DMS79 (cell line): ENCODE measurements at regions not wholly inside any gene's neighbourhood (a gene's known extent, or its start where the extent isn't known, plus 50 kb on each side); places are given as distances from the start of the nearest gene placed in this dataset.
"Not testable (repeated sequence)": the region's sequence is repeated elsewhere in the genome, so short reads cannot be mapped to it uniquely, and the experiment has no call there.

ENCODE experiments used
- DNase-seq: peaks from one replicate; lab custom pipeline; 2025; lab: John Stamatoyannopoulos, UW

DNA sequence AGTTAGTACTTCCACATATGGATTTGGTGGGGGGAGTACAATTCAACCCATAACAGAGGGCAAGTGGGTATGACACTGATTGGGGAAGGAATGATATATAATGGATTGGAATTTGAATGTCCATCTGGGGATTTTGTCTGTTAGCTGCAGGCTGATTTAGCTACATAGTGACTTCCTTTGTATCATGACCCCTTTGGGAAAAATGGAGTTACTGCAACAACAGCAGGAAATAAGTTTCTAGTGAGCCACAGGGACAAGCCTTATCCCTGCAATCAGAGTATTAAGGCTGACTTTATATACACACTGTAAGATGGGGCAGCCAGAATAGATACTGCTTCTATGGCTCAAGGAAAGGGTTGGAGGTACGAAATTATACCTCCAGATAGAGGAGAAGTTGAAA lies 404.4 kb upstream of the MEIS1 start:
- no peak for DNase-seq

DNA sequence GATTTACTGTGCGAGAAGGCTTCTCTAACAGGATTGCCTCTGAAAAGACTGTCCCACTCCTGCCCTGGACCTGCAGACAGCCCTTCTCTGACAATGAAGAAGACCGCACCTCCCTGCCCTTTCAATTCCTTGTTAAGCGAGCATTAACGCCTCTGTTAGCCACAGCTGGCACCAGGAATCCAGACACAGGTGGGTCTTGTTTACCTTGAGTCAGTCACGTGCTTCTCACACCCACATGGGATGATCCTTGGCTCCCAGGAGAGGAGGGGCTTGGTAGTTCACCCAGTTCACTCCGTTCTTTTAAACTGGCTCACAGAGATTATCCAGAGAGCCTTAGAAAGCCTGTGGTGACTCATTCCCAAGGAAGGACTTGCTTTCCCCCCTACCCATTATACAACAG lies 410.5 kb upstream of the MEIS1 start:
- peak; percentile 37 for DNase-seq

DNA sequence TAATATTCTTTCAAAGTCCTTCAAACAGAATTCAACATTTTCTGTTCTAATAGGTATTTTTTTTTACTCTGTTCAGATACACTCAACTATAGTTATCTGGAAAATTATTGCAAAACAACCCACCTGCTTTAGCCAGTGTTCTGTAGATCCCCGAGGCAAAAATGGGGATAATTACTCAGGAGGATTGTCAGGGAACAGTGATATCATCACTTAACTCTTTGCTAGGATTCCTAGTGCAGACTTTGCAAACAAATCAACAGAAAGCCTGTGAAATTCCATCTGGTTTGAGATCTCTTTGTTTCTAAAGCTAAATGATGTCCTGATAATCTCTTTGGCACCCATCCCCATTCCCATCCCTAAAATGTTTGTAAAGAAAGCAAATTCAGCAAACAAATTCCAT lies 413.6 kb upstream of the MEIS1 start:
- DNase-seq, result no peak

DNA sequence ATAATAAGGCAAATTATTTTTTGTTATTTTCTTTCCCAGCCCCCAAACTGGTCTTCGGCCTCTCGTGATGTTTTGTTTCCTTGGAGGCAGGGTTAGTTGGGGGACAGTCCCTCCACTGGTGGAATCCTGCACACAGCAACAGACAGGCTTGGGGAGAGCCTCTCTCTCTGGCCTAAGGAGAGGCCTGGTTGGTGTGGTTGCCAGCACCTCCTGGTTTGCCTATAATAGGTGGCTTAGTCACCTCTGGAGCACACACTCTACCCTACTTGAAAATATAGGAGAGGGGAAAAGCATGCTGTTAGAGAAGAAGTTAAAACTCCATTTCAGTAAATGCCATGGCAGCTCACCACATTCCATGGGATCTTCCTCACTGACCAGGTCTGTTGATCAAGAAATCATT lies 417.2 kb upstream of the MEIS1 start:
- no peak for DNase-seq

- no peak for DNase-seq
Measured at GRCh38 chr2:66014450-66014849, 420.5 kb upstream of the MEIS1 start.

DNA sequence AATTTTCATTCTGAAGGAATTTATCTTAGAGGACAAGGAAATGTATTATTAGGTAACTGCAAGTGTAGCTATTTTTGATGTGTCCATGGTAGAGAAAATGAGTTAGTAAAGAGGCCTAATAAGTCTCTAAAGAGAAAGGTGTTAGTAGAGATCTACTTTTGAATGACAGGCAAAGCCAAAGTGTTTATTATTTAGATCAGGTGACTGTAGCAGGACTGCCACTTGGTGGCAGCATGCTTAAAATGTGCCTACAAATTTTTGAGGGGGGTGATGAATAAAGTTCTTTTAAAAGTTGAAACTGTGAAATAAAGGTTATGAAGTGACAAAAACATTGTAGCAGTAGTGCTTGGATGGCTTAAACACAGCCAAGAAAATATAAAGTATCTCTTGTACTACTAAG lies 421.5 kb upstream of the MEIS1 start:
- DNase-seq, result no peak

GRCh38 chr2:66003931-66004330 lies 431.0 kb upstream of the MEIS1 start:
- DNase-seq, result no peak

DNA sequence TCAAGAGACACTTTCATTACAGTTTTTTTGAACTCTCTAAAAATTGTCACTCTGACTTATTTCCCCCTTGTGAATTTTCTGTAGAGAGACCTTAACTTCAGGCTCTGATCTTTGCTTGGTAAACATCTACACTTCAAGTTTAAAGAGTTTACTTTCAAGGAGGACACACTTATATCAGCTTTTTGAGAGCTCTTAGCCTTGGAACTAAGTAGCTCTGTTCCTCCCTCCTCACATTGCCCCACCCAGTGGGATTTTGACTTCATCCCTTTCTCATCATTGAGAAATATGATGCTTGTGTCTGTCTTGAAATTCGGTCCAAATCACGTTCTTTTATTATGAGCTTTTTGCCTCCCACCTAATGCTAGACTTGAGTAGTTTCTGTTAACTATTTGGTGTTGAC lies 433.4 kb upstream of the MEIS1 start:
- peak; percentile 56 for DNase-seq

DNA sequence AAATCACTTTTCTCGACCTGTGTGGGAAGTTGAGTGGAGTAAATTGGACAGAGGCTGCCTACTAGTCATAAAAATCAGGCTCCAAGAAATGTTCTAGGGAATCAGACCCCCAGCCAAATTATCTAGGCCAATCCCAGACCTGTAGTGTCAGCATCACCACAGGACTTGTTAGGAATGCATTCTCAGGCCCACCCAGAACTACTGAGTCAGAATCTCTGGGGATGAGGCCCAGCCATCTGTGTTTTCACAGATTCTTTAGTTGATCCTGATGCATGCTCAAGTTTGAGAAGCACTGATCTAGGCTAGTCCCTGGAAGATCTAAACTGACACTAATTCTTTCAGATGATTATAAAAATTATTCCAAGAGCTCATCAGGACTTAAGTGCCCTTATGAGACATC lies 434.0 kb upstream of the MEIS1 start:
- no peak for DNase-seq

DNA sequence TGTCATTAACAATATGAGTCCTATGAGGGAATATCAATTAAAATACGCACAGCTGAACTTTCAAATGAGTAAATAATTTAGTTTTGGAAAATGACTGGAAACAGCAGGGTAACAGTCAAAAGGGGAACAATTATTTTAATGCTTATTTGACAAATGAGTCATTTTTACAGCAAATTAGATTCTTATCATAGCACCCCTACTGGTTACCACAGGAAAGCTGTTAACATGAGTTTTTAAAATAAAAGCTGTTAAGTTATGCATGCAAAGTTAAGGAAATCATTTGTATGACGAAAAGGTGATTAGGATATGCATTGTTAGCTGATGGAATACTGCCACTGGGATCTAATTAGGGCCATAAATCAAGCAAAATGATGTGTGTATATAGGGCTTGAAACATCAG lies 435.1 kb upstream of the MEIS1 start:
- DNase-seq, result no peak

GRCh38 chr2:65999103-65999502 lies 435.8 kb upstream of the MEIS1 start:
- DNase-seq, result peak; percentile 88

- DNase-seq, result no peak
Measured at GRCh38 chr2:65997961-65998360, 437.0 kb upstream of the MEIS1 start.

GRCh38 chr2:65992198-65992554 lies 442.7 kb upstream of the MEIS1 start:
- DNase-seq, result no peak

DNA sequence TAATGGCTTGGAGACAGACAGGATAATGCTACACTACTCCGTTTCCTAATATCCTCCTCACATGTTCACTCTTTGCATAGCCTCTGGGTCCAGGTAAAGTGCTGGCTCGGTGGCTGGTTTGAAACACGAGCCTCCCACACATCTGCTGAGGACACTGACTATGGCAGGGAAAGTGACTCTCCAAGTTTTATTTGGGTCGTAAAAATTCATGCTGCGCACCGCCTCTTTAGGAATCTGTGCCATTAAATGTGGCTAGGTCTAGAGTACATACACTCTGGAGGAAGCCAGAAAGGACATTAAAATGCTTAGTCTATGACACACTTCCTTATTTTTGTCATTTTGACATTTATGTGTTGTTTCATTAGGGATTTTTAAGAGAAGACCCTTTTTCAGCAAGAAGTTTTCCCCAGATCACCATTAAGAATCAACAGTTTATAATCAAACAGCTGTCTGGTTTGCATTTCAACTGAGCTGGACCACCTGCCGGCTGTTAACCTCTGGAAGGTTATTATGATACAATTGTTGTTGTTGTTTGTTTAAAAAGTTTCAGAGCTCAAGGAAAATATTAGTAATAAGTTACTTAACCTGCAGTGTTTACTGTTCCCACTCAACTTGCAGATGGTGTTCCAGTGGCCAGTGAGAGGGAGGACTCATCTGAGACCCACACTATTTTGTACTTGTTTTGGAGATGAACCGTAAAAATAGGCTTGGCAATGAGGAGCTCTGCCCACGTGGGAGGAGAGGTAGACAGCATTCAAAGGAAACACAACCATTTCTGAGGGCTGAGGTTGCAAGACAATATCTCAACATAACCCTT lies 443.3 kb upstream of the MEIS1 start:
- DNase-seq, result peak; percentile 93

DNA sequence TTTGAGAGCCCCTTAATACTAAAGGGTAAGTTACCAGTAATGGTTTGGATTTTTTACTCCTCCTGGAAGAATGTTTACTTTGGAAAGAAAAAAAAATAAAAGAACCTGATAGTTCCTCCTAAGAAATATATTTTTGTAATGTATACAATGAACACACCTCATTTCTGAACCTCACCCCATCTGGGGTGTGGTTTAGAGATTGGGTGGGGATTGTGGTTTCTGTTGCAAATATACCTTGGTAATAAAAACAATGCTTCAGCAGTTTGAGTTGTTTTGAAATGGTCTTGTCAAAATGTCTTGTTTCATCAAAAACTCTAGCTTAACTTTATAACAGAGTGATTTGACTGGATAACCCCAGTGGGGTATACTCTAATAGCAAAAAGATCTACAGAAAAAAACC lies 448.9 kb upstream of the MEIS1 start:
- DNase-seq, result no peak

DNA sequence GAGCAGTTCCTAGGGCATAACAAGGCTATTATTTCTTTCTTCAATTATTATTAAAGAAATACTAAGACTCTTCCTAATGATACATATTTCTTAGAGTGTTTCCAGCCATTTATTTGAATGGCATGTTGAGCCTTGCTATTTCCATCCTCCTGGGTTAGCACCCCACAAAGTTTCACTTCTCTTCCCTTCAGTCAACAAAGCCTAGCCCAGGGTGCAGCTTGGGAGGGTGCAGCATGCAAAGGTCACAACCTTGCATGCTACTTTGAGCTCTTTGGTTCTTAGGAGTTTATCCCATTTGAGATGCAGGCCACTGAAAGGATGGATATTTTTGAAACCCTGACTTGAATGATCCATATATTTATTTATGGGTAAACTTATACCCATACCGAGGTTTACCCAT lies 454.4 kb upstream of the MEIS1 start:
- DNase-seq, result no peak

- DNase-seq, result no peak
Measured at GRCh38 chr2:65979446-65979845, 455.5 kb upstream of the MEIS1 start.

- no peak for DNase-seq
Measured at GRCh38 chr2:65974067-65974723, 460.7 kb upstream of the MEIS1 start.

GRCh38 chr2:65969161-65969560 lies 465.8 kb upstream of the MEIS1 start:
- no peak for DNase-seq

- not testable (repeated sequence) for DNase-seq
Measured at GRCh38 chr2:65963303-65963702, 471.6 kb upstream of the MEIS1 start.

- no peak for DNase-seq
Measured at GRCh38 chr2:65960953-65961352, 474.0 kb upstream of the MEIS1 start.

GRCh38 chr2:65957886-65958285 lies 477.0 kb upstream of the MEIS1 start:
- peak; percentile 82 for DNase-seq

DNA sequence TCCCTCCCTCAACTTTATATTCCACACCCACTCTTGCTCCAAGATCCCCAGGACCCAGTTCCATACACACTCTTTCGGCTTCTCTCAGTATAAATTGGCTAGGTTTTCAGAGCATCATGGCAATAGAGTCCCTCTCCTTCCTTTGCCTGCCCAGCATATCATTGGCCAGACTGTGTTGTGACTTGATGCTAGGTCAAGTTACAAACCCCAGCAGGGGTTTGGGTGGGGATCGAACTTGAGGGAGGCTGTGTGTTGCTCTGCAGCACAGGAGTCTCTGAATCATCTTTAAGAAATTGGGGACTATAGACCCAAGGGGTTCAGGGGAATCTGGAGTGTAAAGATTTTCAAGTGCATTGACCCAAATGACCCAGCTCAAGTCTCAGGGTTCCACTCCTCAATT lies 477.5 kb upstream of the MEIS1 start:
- no peak for DNase-seq

DNA sequence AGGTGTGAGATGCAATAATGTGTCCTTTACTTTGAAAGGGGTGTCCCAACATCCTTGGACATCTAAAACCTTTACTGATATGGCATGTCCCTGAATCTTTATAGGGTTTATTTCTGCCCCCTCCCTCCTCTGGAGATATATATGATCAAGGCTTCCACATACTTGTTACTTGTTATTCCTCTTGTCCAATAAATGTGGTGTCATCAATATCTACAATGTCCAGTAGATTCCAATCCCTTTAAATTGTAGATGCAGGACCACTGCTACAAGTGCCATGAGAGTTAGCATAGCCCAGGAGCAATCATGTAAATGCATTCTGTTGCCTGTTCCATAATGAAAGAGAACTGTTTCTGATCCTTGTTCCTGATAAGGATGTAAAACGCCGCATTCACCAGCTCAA lies 479.7 kb upstream of the MEIS1 start:
- no peak for DNase-seq
